EL (cell line): ENCODE measurements at regions not wholly inside any gene's neighbourhood (a gene's known extent, or its start where the extent isn't known, plus 50 kb on each side); places are given as distances from the start of the nearest gene placed in this dataset.

ENCODE experiments used
- DNase-seq: peaks from one replicate; pipeline ENCODE4 v3.0.0-alpha.2; 2016

GRCh38 chr5:54672871-54673270 lies 155.3 kb downstream of the SNX18 start:
- no peak for DNase-seq

- DNase-seq: no peak
These were observed 154.1 kb downstream of the SNX18 start for GRCh38 chr5:54671681-54672080.

- DNase-seq: no peak
These were observed 153.6 kb downstream of the SNX18 start for GRCh38 chr5:54671111-54671531.

GRCh38 chr5:54670281-54670680 lies 152.7 kb downstream of the SNX18 start:
- no peak for DNase-seq

GRCh38 chr5:54669845-54670244 lies 152.3 kb downstream of the SNX18 start:
- peak; percentile 21 for DNase-seq

GRCh38 chr5:54669285-54669684 lies 151.7 kb downstream of the SNX18 start:
- DNase-seq: peak; percentile 58

GRCh38 chr5:54668096-54668495 lies 150.5 kb downstream of the SNX18 start:
- no peak for DNase-seq

GRCh38 chr5:54667136-54667535 lies 149.6 kb downstream of the SNX18 start:
- peak; percentile 70 for DNase-seq

GRCh38 chr5:54663866-54664265 lies 146.3 kb downstream of the SNX18 start:
- DNase-seq: peak; percentile 96

GRCh38 chr5:54661111-54661510 lies 143.6 kb downstream of the SNX18 start:
- DNase-seq: no peak

- DNase-seq: no peak
These were observed 142.2 kb downstream of the SNX18 start for GRCh38 chr5:54659700-54660131.

GRCh38 chr5:54658010-54658409 lies 140.5 kb downstream of the SNX18 start:
- DNase-seq: peak; percentile 88

GRCh38 chr5:54656261-54656728 lies 138.7 kb downstream of the SNX18 start:
- no peak for DNase-seq

- DNase-seq: no peak
These were observed 138.2 kb downstream of the SNX18 start for GRCh38 chr5:54655761-54656160.

GRCh38 chr5:54655266-54655665 lies 137.7 kb downstream of the SNX18 start:
- DNase-seq: no peak

GRCh38 chr5:54653956-54654614 lies 136.5 kb downstream of the SNX18 start:
- DNase-seq: no peak

- no peak for DNase-seq
These were observed 134.0 kb downstream of the SNX18 start for GRCh38 chr5:54651482-54652076.

GRCh38 chr5:54649041-54649504 lies 131.5 kb downstream of the SNX18 start:
- DNase-seq: no peak

GRCh38 chr5:54646356-54647101 lies 129.0 kb downstream of the SNX18 start:
- peak; percentile 27 for DNase-seq

GRCh38 chr5:54645882-54646355 lies 128.4 kb downstream of the SNX18 start:
- no peak for DNase-seq

- DNase-seq: peak; percentile 78
These were observed 126.7 kb downstream of the SNX18 start for GRCh38 chr5:54644226-54644625.

GRCh38 chr5:54643685-54644106 lies 126.1 kb downstream of the SNX18 start:
- DNase-seq: peak; percentile 94

- DNase-seq: no peak
These were observed 122.1 kb downstream of the SNX18 start for GRCh38 chr5:54639621-54640020.

GRCh38 chr5:54638106-54638505 lies 120.5 kb downstream of the SNX18 start:
- DNase-seq: no peak
